NCI-H69 (cell line): ENCODE measurements at regions not wholly inside any gene's neighbourhood (a gene's known extent, or its start where the extent isn't known, plus 50 kb on each side); places are given as distances from the start of the nearest gene placed in this dataset.

Source experiments
- DNase-seq: peaks from one replicate; lab custom pipeline; 2025; lab: John Stamatoyannopoulos, UW

DNA sequence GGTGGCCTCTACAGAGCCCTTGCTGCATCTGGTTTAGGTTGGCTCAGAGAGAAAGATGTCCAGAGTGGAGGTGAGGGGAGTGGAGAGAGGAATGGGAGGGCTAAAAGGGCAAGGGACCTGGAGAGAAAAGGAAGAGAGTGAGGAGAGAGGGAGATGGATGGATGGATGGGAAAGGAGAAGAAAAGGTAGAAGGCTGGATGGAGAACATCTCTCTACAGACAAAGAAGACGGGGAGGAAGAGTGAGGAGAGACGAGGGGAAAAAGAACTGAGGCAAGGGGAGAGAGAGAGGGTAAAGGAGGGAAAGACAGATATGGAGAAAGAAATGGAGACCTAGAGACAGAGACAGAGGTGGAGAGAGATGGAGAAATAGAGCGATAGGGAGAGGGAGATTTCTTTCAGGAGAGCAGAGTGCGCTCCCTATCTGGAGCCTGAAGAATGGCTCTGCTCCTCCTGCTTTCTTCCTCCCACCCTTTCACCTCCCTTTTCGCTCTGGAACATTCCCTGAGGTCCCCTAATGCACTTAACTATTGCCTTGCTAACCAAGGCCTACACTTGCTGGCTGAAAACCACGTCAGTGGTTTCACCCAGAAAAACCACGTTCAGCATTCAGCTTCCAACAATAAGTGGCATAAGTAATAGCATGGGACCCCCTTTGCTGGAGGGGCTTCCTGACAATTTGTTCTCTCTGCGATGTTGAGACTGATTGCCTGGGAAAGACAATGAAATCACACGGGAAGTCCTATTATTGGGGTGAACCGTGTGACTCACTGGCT is 286.3 kb downstream of the CDH26 start:
- DNase-seq: no peak

DNA sequence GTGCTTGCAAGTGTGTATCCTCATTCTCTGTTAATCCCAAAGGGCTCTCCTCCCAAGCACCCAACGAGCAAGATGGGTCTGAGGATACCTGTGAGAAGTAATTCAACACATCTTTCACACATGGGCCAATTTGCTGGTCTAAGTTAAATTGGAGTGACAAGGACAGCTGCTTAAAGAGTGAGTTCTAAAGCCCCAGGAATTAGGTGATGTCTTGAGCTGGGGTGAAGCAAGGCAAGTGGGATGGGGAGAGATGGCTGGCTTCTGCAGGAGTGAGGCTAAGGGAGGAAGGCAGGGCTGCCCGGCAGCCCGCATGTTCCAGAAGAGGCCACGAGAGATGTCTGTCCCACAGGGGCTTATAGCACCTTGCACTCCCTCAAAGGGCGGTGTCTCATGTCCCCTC is 288.5 kb downstream of the CDH26 start:
- DNase-seq: no peak

DNA sequence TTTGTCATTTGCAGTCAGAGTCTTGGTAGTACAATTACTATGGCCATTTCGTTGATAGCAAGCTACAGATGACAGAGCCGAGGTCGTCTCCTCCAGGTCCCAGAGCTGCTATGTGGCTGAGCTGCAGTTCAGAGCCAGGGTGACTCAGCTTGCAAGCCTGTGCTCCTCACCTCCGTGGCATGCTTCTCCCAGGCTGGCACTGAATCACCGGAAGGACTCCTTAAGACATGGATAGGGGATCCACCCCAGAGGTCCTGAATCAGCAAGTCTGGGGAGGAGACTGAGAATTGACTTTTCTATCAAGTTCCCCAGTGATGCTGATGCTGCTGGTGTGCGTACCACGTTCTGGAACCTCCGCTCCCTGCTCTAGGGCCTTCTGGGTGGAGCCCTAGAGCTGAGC is 291.2 kb downstream of the CDH26 start:
- DNase-seq: no peak

DNA sequence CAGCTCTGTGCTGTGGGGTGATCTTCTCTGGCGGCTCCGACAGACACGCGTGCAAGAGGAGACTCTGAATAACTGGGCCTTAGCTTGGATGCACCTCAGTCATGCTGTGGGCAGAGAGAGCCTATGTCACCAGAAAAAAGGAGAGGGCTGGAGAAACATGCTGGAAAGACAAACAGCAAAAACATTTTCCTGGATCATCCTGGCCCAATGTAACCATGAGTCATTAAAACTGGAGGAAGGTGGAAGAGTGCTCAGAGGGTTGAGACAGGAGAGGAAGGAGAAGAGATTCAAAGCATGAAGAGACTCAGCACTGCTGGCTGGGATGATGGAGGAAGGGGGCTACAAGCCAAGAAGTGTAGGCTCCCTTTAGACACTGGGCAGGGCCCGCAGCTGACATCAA is 292.0 kb downstream of the CDH26 start:
- no peak for DNase-seq

DNA sequence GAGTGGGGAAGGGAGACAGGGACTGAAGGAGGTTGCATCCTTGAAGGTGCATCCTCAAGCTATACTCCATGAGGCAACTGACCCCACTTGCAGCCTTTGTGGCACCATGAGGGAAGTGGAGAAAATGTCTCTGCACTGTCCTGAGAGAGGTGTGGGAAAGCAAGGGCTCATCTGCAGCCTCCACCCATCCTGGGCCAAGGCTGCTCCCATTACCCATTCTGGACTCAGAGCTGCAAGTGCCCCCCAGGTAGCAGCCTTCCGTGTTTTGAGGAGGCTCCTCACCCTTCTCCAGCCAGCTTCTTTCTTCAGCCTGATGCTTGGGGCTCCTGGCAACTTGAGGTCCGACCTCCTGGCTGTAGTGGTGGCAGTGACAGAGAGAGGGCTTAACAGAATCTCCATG is 294.6 kb downstream of the CDH26 start:
- DNase-seq: no peak

DNA sequence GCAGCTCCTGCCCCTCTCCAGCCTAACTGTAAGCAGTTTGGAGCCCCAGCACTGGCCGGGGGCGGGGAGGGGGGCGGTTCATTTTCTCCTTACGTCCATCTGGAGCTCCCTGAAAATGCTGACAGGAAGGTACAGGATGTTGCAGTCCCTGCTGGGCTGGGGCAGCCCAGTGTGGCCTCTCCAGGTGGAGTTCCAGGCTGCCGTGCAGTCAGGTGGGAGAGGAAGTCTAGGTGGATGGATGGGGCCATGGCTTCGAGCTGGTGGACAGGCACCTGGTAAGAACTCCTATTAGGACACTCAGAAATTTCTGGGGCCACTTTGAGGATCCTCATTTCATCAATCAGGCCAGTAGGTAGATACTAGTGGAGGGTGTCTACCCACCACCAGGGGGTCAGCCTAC is 295.2 kb downstream of the CDH26 start:
- DNase-seq: no peak

DNA sequence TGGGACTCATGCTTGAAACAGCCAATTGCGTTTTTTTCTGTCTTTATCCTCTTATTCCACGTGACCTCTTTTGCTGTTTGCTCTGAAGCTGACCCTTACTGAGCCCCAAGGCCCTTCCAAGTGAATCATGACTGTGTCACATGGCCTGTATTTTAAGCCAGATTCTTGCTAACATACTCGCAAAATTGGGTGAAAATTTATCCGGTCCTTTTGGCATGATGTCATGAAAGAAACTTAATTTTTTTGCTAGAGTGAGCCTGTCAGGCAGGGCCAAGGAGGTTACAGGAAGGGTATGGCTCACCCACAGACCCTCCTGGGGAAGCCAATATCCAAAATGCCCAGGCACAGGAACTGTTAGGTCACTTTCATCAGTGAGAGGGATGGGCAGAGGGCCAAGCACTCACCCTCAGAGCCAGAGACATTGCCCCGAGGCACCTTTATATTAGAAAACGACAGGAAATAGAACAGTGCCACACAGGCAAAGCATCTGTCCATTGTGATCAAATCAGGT is 296.7 kb downstream of the CDH26 start:
- peak; percentile 67 for DNase-seq

DNA sequence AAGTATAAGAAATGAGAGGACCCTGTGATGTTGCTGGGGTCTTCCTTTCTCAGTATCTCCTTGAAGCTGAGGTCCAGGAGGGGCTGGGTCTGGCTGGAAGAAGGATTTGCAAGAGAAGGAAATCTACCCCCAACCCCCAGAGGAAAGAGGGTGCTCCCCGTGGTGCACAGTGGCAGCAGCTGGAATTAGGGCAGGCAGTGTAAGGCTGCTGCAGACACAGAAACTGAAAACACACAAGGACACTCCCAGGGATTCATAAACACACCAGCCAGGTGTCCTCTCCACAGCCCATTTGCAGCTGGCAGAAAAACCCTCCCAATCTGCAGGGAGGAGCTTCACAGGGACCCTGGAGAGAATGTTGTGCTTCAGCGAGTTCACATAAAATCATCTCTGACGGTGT is 297.2 kb downstream of the CDH26 start:
- peak; percentile 67 for DNase-seq

DNA sequence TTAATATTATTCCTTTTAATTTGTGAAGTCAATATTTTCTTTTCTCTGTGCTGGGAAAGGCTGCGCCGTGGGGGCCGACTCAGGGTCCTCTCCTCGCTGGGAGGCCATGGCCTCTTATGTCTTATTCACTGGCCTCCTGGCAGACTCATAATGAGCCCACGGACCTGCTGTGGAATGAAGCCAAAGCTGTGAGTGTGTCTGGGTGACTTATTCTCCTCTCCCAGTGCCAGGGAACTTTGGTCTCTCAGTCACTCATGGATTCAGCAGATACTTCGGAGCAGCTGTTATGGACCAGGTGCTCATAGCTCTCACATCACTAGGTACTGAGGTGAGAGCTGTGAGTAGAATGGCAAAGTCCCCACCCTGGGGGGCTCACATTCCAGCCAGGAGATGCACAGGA is 297.6 kb downstream of the CDH26 start:
- DNase-seq: peak; percentile 22

DNA sequence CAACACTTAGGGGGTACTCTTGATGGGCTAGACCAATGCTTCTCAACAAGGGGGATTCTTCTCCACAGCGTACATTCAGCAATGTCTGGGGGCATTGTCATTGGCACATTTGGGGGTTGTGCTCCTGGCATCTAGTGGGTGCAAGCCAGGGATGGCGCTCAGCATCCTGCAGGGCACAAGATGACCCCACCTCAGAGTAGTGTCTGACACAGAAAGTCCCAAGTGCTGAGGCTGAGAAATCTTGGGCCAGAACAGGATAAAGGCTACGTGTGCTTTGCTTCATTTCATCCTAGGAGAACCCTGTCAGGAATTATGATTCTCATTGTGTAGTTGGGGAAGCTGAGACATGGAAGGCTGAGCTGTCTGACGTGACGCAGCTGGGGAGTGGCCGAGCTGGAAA is 298.6 kb downstream of the CDH26 start:
- no peak for DNase-seq

DNA sequence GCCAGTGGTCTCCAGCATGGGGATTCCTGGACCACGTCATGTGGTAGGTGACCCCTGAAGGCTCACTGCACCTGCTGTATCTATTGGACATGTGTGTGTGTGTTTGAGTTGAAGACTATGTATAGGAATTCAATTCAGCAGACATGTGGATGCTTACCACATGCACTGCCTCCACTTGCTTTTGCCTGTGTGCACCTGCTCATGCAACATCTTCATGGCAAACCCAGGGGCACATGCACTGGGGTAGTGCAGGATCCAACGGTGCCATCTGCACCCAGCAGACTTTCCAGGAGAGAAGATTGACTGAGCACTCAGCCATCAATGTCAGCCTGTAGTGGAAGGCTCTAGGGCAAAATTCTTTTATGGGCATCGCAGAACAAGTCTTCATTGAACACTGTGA is 299.4 kb downstream of the CDH26 start:
- DNase-seq: no peak

DNA sequence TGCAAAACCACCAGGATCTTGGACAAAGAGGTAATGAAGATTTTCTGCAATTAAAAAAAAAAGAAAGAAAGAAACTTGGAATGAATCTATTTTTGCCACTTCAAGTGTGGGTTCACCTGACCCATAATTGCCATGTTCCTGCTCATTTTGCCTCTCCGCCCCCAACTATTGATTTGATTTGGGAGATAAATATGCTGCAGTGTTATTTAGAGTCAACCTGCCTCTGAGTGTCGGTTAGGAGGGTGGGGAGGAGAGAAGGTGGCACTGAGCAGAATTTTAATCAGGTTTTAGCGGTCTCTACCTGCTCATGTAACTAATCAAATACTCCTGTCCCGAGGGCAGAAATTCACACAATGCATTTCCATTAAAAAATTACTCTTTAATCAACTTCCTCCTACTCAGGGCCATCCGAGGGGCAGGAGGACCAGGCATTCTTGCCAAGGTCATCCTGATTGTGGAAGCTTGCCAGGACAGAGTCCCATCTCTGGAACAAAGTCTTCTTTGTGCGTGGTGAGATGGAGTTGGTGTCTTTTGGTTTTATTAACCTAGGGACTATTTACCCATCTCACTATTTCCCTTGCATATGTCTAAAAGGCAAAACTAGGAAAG is 300.1 kb downstream of the CDH26 start:
- DNase-seq: no peak

DNA sequence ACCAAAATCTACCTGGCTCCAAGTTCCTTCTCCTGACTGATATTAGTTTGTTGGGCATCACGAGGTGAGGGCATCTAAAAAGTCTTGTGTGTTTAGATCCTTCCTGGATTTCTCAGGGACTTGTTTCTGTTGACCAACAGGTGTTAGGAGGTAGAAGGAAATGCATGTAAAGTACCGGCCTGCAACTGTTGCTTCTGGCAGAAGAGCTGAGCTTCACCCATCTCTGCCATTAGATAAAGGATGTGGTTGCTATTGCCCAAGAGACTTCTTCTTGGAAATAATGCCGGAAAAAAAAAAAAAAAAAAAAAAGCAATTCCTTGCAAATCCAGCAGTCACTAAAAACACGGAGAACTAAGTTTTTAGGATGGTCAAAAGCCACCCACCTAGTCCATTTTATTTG is 303.1 kb downstream of the CDH26 start:
- no peak for DNase-seq

DNA sequence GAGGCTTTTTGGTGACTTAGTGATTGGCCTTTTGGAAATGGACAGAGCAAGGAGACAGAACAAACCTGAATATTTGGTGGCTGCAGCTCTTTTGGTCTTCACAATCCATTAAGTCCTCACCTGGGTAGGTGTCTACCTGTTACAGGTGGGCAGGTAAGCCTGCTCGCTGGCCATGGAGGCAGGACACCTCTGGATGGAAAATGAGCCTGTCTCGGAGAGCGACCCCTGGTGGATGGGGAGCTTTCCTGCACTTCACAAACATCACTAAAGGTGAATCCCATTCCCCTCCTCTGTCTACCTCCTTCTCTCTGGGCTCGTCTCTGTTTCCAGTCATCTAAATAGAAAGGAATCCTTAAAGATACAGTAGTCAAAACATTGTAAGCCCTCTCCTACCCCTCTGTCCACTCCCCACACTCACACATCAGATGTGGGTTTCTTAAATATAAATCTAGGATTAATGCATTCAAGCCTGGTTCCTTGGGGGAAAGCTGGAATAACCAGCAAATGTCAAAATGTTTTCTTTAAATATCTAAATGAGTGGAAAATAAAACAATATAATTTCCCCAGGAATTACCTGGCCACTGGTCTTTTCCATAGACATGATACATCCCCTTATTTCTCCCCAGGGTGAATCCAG is 304.9 kb downstream of the CDH26 start:
- DNase-seq: peak; percentile 18

DNA sequence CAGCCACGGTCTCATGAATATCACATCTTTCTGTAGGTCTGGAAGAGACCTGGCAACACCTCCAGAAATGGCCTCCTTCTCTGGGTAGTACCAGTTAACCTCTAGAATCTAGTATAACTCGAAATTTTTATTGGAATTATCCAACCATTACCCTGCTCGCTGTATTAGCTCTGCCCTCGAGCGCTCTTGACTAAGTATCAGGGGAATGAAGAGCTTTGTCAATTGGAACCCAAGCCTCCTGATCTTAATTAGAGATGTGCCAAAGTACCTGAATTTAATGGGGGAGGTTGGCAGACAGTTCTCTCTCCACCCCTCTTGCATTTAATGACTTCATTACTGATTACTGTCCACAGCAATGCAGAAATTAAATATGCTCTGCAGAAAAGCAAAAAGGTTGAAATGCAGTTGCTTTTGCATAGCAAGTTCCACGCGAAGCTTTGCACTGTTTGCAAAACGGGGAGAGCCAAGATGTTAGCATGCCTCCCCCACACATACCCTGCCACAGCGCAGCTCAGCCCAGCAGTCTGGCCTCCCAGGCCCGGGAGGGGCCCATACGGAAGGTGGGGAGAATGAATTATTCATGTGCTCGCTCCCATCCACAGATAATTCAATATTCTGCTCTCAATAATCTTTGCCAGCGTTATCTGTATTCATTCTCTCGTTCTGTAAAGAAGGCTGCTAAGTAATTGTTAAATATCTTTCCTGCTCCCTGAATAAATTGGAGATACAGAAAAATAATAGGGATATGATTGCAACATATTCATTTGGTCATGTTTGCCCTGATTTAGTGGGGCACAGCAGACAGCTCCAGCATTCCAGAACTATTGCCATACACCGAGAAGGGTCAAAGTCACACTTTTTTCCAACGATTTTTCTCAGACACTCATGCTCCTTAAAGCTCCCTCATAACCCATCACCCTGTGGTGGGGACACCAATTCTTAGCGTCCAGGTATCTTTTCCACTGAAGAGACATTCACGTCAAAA is 305.8 kb downstream of the CDH26 start:
- no peak for DNase-seq

DNA sequence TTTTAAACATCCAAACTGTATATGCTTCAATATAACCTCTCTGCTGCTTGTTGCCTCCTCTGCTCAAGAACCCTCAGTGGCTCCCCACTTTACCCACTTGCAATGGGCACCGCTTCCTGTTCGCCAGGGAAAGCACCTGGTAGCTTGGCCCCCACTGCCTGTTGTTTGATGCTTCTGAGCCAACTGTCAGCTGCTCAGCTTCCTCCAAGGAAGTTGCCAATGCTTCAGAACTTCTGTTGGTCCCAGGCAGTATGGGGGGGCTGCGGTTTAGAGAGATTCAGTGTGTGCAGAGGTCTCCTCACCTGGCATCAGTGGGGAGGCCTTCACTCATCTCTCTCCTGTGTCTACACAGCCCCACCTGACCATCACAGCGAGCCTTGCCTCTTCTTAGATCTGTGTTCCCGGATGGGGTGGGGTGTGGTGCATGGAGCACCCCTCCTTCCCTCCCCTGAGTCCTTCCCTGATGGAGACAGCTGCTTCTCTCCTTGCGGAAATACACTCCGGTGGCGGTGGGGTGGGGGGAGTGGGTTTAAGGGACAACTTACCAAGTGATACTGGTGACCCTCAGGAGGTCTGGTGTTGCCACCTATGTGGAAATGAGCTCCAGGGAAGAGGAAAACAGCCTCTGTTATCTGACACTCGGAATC is 308.1 kb downstream of the CDH26 start:
- DNase-seq: no peak

DNA sequence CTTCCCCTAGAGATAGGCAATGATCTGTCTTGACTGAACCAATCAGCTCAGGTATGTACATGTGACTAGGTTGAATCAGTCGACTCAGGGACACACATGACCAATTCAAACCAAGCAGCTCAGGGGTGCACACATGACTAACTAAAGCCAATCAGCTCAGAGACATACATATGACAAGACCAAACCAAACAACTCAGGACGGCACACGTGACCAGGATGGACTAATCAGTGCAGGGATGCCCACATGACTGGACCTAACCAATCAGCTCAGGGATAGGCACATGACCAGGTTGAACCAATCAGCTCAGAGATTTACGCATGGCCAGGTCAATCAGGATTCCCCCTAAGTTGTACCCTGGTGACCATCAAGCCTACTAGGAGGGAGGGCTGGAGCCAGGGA is 310.3 kb downstream of the CDH26 start:
- DNase-seq: no peak

DNA sequence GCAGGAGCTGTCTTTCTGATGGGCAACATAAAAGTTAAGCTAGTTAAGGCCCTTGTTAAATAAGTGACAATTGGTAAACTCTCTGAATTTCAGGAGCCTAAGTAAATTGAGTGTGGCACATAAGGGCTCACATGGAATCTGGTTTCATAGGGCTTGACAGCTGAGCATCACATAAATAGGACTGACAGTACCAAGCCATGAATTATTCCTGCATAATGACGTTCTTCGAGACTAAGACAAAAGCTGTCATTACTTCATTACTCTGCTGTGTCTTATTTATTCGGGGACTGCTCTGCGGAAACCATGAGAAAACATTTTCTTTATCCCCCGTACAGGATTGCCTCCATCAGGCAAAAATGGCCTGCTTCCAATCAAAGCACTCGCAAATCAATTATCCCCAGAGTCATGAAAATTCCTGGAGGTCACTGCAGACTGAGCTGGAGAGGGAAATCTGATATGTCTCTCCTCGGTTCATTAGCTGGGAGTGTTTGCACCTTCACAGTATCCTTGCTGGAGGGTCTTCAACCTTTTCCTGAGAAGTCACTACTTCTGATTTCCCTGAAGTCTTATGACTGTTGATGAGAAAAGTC is 311.4 kb downstream of the CDH26 start:
- no peak for DNase-seq

DNA sequence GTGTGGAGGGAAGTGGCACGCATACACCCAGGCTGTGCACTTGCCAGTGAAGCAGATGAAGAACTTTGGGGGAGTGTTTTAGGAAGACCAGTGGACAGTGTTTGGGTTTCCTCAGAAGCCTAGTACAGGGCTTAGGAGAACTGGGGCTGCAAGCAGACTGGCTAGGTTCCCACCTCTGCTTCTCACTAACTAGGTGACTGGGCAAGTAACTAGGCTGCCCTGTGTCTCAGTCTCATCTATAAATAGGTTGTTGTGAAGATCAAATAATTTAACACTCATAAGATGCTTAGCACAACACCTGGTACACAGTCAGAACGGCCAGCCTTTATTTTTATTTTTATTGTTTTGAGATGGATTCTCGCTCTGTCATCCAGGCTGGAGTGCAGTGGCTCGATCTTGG is 312.1 kb downstream of the CDH26 start:
- DNase-seq: no peak

DNA sequence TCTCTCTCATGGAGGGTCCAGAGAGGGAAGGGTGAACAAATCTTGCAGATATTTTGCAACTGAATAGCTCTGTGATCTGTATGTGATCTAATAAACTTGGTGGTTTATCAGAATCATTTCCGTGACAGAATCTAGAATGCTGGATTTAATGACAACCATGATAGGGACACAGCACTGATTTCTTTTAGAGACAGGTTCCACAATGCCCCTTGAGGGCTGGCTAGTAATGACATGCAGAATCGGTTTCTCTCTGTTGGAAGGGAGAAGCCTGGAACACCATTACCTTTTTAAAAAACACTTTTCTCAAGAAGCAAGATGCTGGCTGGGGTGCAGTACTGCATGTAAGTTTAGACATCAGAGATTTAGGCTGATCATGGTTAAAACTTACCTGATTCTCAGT is 313.4 kb downstream of the CDH26 start:
- DNase-seq: peak; percentile 0

DNA sequence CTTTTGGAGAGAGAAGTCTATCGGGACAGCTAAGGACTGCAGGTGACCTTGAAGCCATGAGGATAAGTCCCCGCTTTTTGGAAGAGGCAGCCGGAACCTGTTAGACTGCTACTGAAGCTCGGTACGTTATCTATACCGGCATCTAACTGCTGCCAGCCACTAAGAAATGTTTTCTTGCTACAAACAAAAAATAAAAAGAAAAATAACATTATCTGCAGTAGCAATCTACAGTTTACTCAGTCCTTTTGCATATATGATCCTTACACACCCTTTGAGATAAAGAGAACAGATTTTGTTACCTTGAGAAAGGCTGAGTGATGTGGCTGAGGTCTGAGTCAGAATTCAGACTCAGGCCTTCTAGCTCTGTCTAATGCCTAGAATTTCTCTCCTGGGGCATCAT is 314.6 kb downstream of the CDH26 start:
- no peak for DNase-seq
